Gastrocnemius medialis (tissue), 4 donors: ENCODE measurements at regions not wholly inside any gene's neighbourhood (a gene's known extent, or its start where the extent isn't known, plus 50 kb on each side); places are given as distances from the start of the nearest gene placed in this dataset.

Experiments used
- CTCF ChIP-seq, 5 experiments: fragments of 450-650 bp in 3 of 5; fragments of 200-600 bp in 2 of 5; sonication (generic) in 2 of 5; IDR thresholded peaks in 4 of 5; conservative IDR thresholded peaks in 1 of 5; 1 replicate in 4 of 5; 2 replicates in 1 of 5; pipeline ENCODE4 v1.5.1; 2016 to 2019; ENCODE audit warnings: antibody characterized with exemption in 5 of 5, mild to moderate bottlenecking in 3 of 5, moderate library complexity in 3 of 5
- POLR2A ChIP-seq, 2 donors: fragments of 450-650 bp; IDR thresholded peaks; one replicate each; pipeline ENCODE4 v1.6.1; 2017; ENCODE audit warnings: antibody characterized with exemption in 2 of 2, mild to moderate bottlenecking in 2 of 2, moderate library complexity in 2 of 2

- no peak for TF ChIP-seq POLR2A (IDR thresholded peaks at IDR 0.05)
- no peak for TF ChIP-seq CTCF (IDR thresholded peaks at IDR 0.05 in 4 of 5, conservative IDR thresholded peaks at IDR 0.05 in 1 of 5)
Observed at GRCh38 chr13:73681015-73681414, 453.2 kb downstream of the KLF12 start.
